ENCODE measurements at regions not wholly inside any gene's neighbourhood (a gene's known extent, or its start where the extent isn't known, plus 50 kb on each side); places are given as distances from the start of the nearest gene placed in this dataset.

DNA sequence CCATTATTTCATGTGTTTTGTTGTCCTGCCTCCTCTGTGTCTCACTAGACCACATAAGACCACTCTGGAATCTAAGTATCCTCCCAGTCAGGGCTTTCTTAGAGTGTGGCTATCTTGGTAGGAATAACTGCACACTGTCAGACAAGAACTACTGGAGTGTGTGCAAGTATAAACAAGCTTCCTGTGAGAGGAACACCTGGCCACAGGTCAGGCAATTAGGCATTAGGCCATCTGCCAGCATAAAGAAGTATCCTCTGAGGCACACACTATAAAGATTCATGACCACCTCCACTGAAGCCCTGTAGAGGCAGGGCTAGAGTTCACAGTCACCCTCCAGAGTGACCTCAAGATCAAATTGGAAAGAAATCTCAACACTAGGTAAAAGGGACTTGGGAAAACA lies 507.0 kb upstream of the PABPC4L start:
- no peak for TF ChIP-seq CTCF (conservative IDR thresholded peaks at IDR 0.05)
- no peak for TF ChIP-seq EZH2 (IDR thresholded peaks at IDR 0.05; ENCODE audit: low read depth)
